HCT116 (cell line): ENCODE measurements at regions not wholly inside any gene's neighbourhood (a gene's known extent, or its start where the extent isn't known, plus 50 kb on each side); places are given as distances from the start of the nearest gene placed in this dataset.

ENCODE experiments used
- CTCF ChIP-seq, 3 experiments: fragments of 200-600 bp in 1 of 3; sonication (generic) in 1 of 3; IDR thresholded peaks in 2 of 3; conservative IDR thresholded peaks in 1 of 3; 2 replicates each; pipeline ENCODE4 v1.5.1; 2012 to 2017; ENCODE audit warnings: low read depth in 2 of 3, low read length in 2 of 3, antibody characterized with exemption in 1 of 3, borderline replicate concordance in 1 of 3, control low read depth in 1 of 3, mild to moderate bottlenecking in 1 of 3, mixed read lengths in 1 of 3, mixed run types in 1 of 3, moderate library complexity in 1 of 3; ENCODE audit not compliant: insufficient read depth in 1 of 3
- MAX ChIP-seq: IDR thresholded peaks from 2 replicates; pipeline ENCODE4 v1.6.1; 2012
- POLR2A ChIP-seq: IDR thresholded peaks from 2 replicates; pipeline ENCODE4 v1.7.0; 2011; ENCODE audit warnings: borderline replicate concordance; ENCODE audit not compliant: insufficient read depth, insufficient read length; ENCODE audit errors: extremely low read depth
- SP1 ChIP-seq: IDR thresholded peaks from 2 replicates; pipeline ENCODE4 v1.6.1; 2012; ENCODE audit warnings: low read depth
- SRF ChIP-seq: IDR thresholded peaks from 2 replicates; pipeline ENCODE4 v1.6.1; 2012; ENCODE audit warnings: low read depth
- ZBTB33 ChIP-seq: IDR thresholded peaks from 2 replicates; pipeline ENCODE4 v1.6.1; 2011; ENCODE audit warnings: mild to moderate bottlenecking, low read length, moderate library complexity; ENCODE audit not compliant: insufficient replicate concordance; ENCODE audit errors: extremely low read depth

DNA sequence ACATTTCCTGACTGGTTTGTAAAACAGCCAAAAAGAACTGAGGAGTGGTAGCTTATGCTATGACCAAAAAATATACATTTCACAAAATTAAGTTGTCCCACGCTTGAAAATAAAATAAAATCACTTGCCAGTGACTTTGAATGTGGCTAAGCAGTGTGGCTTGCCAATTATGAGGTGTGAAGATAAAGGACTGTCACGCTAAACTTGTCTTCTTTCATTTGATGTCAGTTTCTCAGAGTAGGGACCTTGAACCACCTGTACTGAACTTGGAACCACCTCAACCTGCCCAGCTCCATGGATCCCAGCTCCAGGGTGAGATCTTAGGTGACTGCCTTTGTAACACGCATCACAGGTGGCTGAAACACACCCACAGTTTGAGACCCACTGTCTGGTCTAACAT lies 113.7 kb upstream of the TBL1X start:
- TF ChIP-seq CTCF (IDR thresholded peaks at IDR 0.05 in 2 of 3, conservative IDR thresholded peaks at IDR 0.05 in 1 of 3; ENCODE audit: borderline replicate concordance in 1 of 3, insufficient read depth in 1 of 3, low read depth in 2 of 3, low read length in 2 of 3) (no peak), SP1 (no peak), POLR2A (no peak), ZBTB33 (no peak), SRF (no peak), MAX (no peak)
